Middle frontal gyrus (tissue), 1 donor: ENCODE measurements at regions not wholly inside any gene's neighbourhood (a gene's known extent, or its start where the extent isn't known, plus 50 kb on each side); places are given as distances from the start of the nearest gene placed in this dataset.

Experiments
- DNase-seq: peaks from one replicate; pipeline ENCODE4 v3.0.0-alpha.2; 2015; ENCODE audit warnings: low spot score; ENCODE audit errors: extremely low spot score

GRCh38 chr18:64650068-64650467 lies 501.2 kb upstream of the LINC00305 start:
- no peak for DNase-seq

- no peak for DNase-seq
These were observed 496.9 kb upstream of the LINC00305 start for GRCh38 chr18:64645753-64646152.

GRCh38 chr18:64639536-64639935 lies 490.6 kb upstream of the LINC00305 start:
- no peak for DNase-seq

- DNase-seq, result no peak
These were observed 472.2 kb upstream of the LINC00305 start for GRCh38 chr18:64620971-64621560.

- no peak for DNase-seq
These were observed 469.5 kb upstream of the LINC00305 start for GRCh38 chr18:64618390-64618789.

- DNase-seq, result no peak
These were observed 466.1 kb upstream of the LINC00305 start for GRCh38 chr18:64615021-64615420.

GRCh38 chr18:64614446-64614845 lies 465.6 kb upstream of the LINC00305 start:
- DNase-seq, result no peak

GRCh38 chr18:64592246-64592645 lies 443.4 kb upstream of the LINC00305 start:
- no peak for DNase-seq

GRCh38 chr18:64589000-64589399 lies 440.1 kb upstream of the LINC00305 start:
- DNase-seq, result no peak

- no peak for DNase-seq
These were observed 417.6 kb upstream of the LINC00305 start for GRCh38 chr18:64566456-64566855.

- DNase-seq, result no peak
These were observed 413.8 kb upstream of the LINC00305 start for GRCh38 chr18:64562651-64563050.

GRCh38 chr18:64546451-64546850 lies 397.6 kb upstream of the LINC00305 start:
- no peak for DNase-seq

- DNase-seq, result no peak
These were observed 391.0 kb upstream of the LINC00305 start for GRCh38 chr18:64539847-64540246.

GRCh38 chr18:64528646-64529045 lies 379.8 kb upstream of the LINC00305 start:
- DNase-seq, result no peak

GRCh38 chr18:64519201-64519600 lies 370.3 kb upstream of the LINC00305 start:
- no peak for DNase-seq

- no peak for DNase-seq
These were observed 369.3 kb upstream of the LINC00305 start for GRCh38 chr18:64518191-64518590.

- DNase-seq, result no peak
These were observed 364.5 kb upstream of the LINC00305 start for GRCh38 chr18:64513401-64513800.

- no peak for DNase-seq
These were observed 341.3 kb upstream of the LINC00305 start for GRCh38 chr18:64490207-64490606.

GRCh38 chr18:64488698-64489097 lies 339.8 kb upstream of the LINC00305 start:
- no peak for DNase-seq

- DNase-seq, result no peak
These were observed 325.9 kb upstream of the LINC00305 start for GRCh38 chr18:64474773-64475172.

GRCh38 chr18:64474255-64474654 lies 325.4 kb upstream of the LINC00305 start:
- DNase-seq, result no peak

- no peak for DNase-seq
These were observed 300.5 kb upstream of the LINC00305 start for GRCh38 chr18:64449434-64449833.

GRCh38 chr18:64444819-64445218 lies 295.9 kb upstream of the LINC00305 start:
- DNase-seq, result no peak

GRCh38 chr18:64438178-64438577 lies 289.3 kb upstream of the LINC00305 start:
- no peak for DNase-seq
